Glomerular visceral epithelial cell (primary cell): ENCODE measurements at regions not wholly inside any gene's neighbourhood (a gene's known extent, or its start where the extent isn't known, plus 50 kb on each side); places are given as distances from the start of the nearest gene placed in this dataset.

Experiments used
- DNase-seq: peaks from one replicate; pipeline ENCODE4 v3.0.0-alpha.2; 2016; ENCODE audit errors: extremely low spot score

DNA sequence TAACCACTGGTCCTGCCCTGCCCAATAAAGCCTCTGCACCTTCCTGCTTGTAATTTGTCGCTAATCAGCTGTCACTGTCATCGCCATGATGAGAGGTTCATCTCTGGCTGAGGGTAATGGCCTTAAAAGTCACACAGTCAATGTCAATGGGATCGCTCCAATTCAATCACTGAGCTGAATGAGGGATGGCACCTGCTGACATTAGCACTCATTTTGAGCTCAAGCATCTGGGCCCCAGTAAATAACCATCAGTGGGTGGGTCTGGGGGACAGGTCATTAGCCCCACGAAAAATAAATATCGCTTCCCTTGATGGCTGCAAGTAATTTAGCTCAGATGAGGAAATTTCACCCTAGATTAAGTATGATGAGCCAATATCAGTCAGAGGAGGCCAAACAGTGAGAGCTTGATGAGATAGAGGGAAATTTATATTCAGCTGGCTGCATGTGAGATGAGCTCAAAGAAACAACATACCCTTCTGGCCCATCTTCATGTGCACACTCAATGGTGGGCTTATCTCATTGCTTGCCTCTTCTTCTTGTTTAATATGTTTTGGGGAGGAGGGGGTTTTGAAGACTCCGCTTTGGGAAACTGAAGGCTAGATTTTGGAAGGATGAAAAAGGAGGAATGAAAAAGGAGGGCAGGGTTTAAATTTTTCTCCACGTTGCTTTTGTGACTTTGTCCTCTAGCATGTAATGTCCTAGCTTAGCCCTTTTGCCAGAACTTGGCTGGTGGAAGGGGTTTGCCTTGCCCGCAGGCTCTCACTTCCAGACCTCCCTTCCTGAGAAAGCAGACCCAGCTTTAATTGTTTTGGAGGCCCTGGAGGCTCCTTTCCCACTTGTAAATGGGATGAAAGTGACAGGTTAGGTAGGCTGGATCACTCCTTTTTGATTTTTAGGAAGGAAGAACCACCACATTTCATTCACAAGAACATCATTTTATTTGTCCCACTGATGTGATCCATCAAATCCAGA, 84.8 kb upstream of the PAQR3 start:
- DNase-seq: no peak

DNA sequence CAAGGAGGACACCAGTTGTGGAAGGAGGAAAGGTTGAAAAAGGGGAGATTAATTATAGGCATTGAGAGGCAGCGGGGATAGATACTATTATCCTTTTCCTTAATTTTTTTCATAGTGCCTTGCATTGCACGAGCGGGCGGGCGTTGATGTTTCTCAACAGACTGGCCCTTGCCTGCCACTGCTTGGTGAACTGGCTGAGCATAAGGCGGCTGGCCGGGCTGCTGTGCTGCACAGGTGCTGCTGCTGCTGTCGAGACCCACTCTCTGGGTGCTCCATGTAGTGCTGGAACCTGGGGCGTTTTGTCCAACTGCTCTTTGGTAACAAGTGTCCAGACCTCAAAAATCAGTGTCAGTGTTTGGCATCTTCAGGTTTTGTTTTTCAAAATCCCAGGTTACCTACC, 83.3 kb upstream of the PAQR3 start:
- no peak for DNase-seq

- DNase-seq: no peak
Measured at GRCh38 chr4:79017481-79017880, 78.2 kb upstream of the PAQR3 start.

DNA sequence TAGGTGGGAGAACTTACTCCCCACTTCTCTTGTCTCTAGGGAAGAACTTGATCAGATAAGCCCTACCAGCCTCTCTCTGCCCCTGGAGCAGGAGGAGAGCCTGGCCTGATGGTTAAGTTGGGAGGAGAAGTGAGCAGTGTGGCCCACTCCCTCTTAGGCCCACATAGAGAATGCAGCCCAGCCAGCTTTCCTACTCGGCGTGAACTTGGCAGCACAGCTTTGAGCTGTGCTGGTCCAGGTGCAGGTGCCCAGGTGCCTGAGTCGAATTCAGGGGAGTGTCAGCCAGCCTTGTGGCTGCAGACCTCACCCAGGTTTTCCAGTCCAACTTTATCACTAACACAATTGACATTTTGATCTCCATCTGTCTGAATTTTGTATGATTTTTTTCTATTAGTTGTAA, 77.6 kb upstream of the PAQR3 start:
- DNase-seq: no peak

DNA sequence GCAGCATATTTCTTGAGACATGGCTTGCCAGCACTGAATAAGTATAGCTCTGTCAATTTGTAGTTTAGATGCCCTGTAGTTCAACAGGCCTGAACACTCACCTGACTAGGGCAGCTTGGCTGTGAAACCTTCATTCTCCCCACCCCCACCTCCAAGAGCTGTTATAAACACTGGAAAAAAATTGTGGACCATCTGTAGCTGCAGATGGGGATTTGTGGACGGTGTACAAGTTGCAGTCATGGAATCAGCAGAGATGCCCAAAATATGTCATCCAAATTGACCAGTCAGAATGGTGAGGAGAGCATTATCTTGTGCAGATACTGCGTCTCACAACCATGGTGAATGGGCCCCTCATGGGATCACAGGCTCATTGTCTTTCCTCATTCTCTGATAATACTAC, 76.2 kb upstream of the PAQR3 start:
- DNase-seq: no peak

GRCh38 chr4:79014230-79014629, 75.0 kb upstream of the PAQR3 start:
- DNase-seq: no peak

GRCh38 chr4:79013756-79014155, 74.5 kb upstream of the PAQR3 start:
- DNase-seq: no peak

DNA sequence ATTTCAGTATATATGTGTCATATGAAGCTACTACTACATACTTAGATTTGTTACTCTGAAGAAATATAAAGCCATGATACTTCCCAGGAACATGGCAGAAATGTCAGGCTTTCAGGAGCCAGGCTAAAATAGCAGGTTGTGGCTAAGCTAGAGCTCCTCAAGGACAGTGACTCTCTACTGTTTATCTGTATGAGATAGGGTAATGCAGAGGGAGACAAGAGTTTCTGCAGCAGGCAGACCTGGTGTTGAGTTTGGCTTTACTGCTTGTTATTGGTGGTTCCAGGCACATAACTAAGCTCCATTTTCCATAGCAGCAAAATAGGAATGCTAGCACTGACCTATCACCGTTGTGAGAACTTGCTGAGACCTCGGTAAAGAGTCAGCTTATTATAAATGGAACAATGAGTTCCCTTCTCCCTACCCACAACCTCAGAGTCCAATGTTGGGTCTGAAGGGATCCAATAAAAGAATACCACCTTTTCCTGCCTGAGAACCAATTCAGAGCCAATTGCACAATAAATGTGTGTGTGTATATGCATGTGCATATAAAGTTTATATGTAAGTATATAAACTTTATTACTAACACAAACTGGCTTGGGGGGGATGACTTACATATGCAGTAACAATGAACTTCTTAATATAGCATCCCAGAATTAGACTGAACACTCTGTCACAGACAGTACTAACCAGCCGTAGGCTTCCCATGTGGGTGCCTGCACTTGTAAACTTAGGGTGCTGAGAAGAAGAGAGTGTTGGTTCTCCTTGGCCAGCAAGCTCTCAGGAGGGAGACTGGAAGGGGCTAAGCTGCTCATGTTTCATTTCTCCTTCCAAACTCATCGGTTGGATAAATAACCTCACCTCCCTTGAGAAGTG, 51.9 kb upstream of the PAQR3 start:
- no peak for DNase-seq

- no peak for DNase-seq
Measured at GRCh38 chr4:78989697-78990270, 50.5 kb upstream of the PAQR3 start.
